Fibroblast of pulmonary artery (primary cell): ENCODE measurements at regions not wholly inside any gene's neighbourhood (a gene's known extent, or its start where the extent isn't known, plus 50 kb on each side); places are given as distances from the start of the nearest gene placed in this dataset.
"Not testable (repeated sequence)": the region's sequence is repeated elsewhere in the genome, so short reads cannot be mapped to it uniquely, and the experiment has no call there.

Experiments
- DNase-seq: peaks from one replicate; pipeline ENCODE4 v3.0.0-alpha.2; 2010; ENCODE audit warnings: low read depth
- H3K4me3 ChIP-seq: replicated peaks from 2 replicates; pipeline ENCODE4 v1.5.1; 2011; ENCODE audit warnings: low read depth, mild to moderate bottlenecking, control low read depth, low read length, moderate library complexity
- CTCF ChIP-seq: IDR thresholded peaks from 2 replicates; pipeline ENCODE4 v1.5.1; 2011; ENCODE audit warnings: mild to moderate bottlenecking, control low read depth, low read length, inconsistent platforms; ENCODE audit errors: missing control alignments

DNA sequence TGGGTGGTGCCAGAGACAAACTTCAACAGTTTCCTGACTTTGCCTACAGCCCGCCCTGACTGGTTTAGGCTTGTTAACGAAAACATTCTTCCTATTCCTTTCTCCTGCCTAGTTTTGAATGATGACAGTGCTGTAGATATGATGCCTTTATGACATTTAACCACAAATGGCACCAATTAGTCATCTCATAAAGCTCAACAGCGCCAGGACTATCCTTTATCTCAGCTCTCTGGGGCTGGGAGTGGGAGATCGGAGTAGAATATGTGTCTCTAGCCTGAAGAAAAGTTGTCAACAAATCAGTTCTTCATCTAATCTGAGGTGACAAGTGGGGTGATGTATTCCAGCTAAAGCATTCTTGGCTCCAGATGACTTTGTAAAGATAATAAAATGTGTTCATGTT, 64.6 kb upstream of the SH3RF1 start:
- no peak for TF ChIP-seq CTCF
- no peak overlapping the region for H3K4me3 ChIP-seq
- DNase-seq, result peak; percentile 65

DNA sequence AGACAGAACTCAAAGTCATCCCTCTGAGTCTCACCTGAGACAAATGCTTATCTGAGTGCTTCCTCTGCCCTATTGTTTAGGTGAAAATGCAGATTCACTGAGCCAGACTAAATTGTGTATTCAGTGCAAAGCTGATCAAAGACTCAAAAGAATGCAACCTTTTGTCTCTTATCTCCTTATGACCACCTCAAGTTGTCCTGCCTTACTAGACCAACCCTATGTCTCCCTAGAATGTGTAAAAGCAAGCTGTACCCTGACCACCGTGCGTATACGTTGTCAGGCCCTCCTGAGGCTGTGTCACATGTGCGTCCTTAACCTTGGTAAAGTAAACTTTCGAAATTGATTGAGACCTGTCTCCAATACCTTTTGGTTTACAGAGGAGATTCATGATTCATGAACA, 63.6 kb upstream of the SH3RF1 start:
- no peak for TF ChIP-seq CTCF
- no peak overlapping the region for H3K4me3 ChIP-seq
- DNase-seq, result no peak

DNA sequence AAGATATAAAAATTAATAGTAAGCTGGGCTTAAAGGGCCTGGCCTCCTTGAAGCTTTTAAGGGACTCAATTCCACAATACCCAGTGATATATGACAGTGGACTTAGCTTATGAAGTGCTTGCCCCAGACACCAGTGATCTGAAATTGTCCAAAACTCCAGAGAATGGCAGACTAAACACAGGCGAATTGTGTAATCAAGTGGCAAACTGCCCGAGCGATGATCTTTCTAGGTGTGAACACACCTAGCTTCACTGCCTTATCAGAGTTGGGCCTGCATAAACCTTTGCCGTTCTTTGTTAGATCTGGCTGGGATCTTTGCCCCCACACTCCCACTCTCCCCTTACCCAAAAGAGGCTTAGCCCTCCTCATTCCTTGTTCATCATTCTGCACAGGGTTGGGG, 62.5 kb upstream of the SH3RF1 start:
- no peak overlapping the region for H3K4me3 ChIP-seq
- no peak for DNase-seq
- no peak for TF ChIP-seq CTCF

DNA sequence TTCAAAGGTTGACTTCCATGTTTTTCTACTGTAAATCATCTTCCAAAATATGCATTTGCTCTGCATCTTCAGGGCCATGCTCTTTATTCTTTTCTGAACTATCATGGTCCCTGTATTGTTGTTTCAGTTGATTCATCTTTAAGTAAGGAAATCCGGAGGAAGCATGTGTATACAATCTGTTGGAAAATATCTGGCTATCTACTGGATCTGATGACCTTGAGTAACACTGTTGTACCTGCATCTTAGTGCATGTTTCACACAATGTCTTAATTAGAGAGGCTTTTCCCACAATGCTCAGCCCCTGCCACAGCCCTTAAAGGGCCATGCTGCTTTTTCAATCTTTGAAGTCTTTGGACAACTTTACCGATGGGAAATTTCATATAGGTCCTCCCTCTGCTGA, 61.8 kb upstream of the SH3RF1 start:
- DNase-seq, result no peak
- no peak overlapping the region for H3K4me3 ChIP-seq
- TF ChIP-seq CTCF, result no peak

- no peak overlapping the region for H3K4me3 ChIP-seq
- no peak for TF ChIP-seq CTCF
- DNase-seq, result no peak
These were observed 60.1 kb upstream of the SH3RF1 start for GRCh38 chr4:169330811-169331210.

- no peak for DNase-seq
- TF ChIP-seq CTCF, result no peak
- H3K4me3 ChIP-seq, result no peak overlapping the region
These were observed 59.3 kb upstream of the SH3RF1 start for GRCh38 chr4:169330095-169330494.

GRCh38 chr4:169327951-169328350, 57.2 kb upstream of the SH3RF1 start:
- H3K4me3 ChIP-seq, result no peak overlapping the region
- no peak for DNase-seq
- TF ChIP-seq CTCF, result no peak

DNA sequence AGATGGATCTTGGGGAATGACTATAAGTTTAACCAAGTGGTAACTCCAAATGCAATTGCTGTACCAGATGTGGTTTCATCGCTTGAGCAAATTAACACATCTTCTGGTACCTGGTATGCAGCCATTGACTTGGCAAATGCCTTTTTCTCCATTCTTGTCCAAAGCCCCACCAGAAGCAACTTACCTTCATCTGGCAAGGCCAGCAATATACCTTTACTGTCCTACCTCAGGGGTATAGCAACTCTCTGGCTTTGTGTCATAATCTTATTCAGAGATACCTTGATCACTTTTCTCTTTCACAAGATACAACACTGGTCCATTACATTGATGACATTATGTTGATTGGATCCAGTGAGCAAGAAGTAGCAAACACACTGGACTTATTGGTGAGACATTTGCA, 53.2 kb upstream of the SH3RF1 start:
- H3K4me3 ChIP-seq, DNase-seq: not testable (repeated sequence)

DNA sequence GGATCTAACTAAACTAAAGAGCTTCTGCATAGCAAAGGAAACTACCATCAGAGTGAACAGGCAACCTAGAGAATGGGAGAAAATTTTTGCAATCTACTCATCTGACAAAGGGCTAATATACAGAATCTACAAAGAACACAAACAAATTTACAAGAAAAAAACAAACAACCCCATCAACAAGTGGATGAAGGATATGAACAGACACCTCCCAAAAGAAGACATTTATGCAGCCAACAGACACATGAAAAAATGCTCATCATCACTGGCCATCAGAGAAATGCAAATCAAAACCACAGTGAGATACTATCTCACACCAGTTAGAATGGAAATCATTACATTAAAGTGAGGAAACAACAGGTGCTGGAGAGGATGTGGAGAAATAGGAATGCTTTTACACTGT, 52.1 kb upstream of the SH3RF1 start:
- not testable (repeated sequence) for DNase-seq, H3K4me3 ChIP-seq
